MM.1S (cell line): ENCODE measurements at regions not wholly inside any gene's neighbourhood (a gene's known extent, or its start where the extent isn't known, plus 50 kb on each side); places are given as distances from the start of the nearest gene placed in this dataset.

Source experiments
- DNase-seq: peaks from one replicate; pipeline ENCODE4 v3.0.0-alpha.2; 2015
- H2AFZ ChIP-seq: fragments of 300-600 bp; sonication (generic); 2 replicates; pipeline ENCODE4 v1.6.0; 2016; ENCODE audit warnings: antibody characterized with exemption, low read length
- H3F3A ChIP-seq: fragments of 300-600 bp; sonication (generic); 2 replicates; pipeline ENCODE4 v1.6.1; 2016; ENCODE audit warnings: mild to moderate bottlenecking, antibody characterized with exemption, low read length, moderate library complexity, mixed read lengths; ENCODE audit not compliant: insufficient read depth
- H3K27ac ChIP-seq: fragments of 300-600 bp; sonication (generic); 2 replicates; pipeline ENCODE4 v1.5.1; 2016; ENCODE audit warnings: mild to moderate bottlenecking, low read length
- H3K27me3 ChIP-seq: fragments of 300-600 bp; sonication (generic); replicated peaks from 2 replicates; pipeline ENCODE4 v1.6.0; 2016; ENCODE audit warnings: low read length; ENCODE audit not compliant: insufficient read depth
- H3K36me3 ChIP-seq: fragments of 300-600 bp; sonication (generic); replicated peaks from 2 replicates; pipeline ENCODE4 v1.6.1; 2016; ENCODE audit warnings: mild to moderate bottlenecking, low read length, mixed read lengths; ENCODE audit not compliant: insufficient read depth
- H3K4me1 ChIP-seq: fragments of 300-600 bp; sonication (generic); 2 replicates; pipeline ENCODE4 v1.6.1; 2016; ENCODE audit warnings: low read length, mixed read lengths
- H3K4me2 ChIP-seq: fragments of 300-600 bp; sonication (generic); 2 replicates; pipeline ENCODE4 v1.6.0; 2016; ENCODE audit warnings: low read depth, low read length
- H3K4me3 ChIP-seq: fragments of 300-600 bp; sonication (generic); 2 replicates; pipeline ENCODE4 v1.5.1; 2016; ENCODE audit warnings: low read length, mixed read lengths
- H3K79me2 ChIP-seq: fragments of 300-600 bp; sonication (generic); 2 replicates; pipeline ENCODE4 v1.6.1; 2016; ENCODE audit warnings: mixed run types, low read length, mixed read lengths
- H3K9ac ChIP-seq: fragments of 300-600 bp; sonication (generic); 2 replicates; pipeline ENCODE4 v1.6.1; 2016; ENCODE audit warnings: low read length, mixed read lengths
- H3K9me2 ChIP-seq: fragments of 300-600 bp; sonication (generic); replicated peaks from 2 replicates; pipeline ENCODE4 v1.6.1; 2016; ENCODE audit warnings: mild to moderate bottlenecking, low read length, mixed read lengths; ENCODE audit not compliant: insufficient read depth
- H3K9me3 ChIP-seq: fragments of 300-600 bp; sonication (generic); replicated peaks from 2 replicates; pipeline ENCODE4 v1.6.1; 2016; ENCODE audit warnings: mild to moderate bottlenecking, low read length, mixed read lengths; ENCODE audit not compliant: insufficient read depth
- H4K20me1 ChIP-seq: fragments of 300-600 bp; sonication (generic); 2 replicates; pipeline ENCODE4 v1.6.1; 2016; ENCODE audit warnings: mild to moderate bottlenecking, low read length, moderate library complexity, mixed read lengths; ENCODE audit not compliant: insufficient read depth
- EZH2 ChIP-seq: fragments of 300-600 bp; sonication (generic); optimal IDR thresholded peaks from 2 replicates; pipeline ENCODE3; 2017; ENCODE audit warnings: low read depth, mild to moderate bottlenecking, antibody characterized with exemption, low read length, mixed read lengths
- EZH2phosphoT487 ChIP-seq: fragments of 300-600 bp; sonication (generic); IDR thresholded peaks from 2 replicates; pipeline ENCODE4 v1.6.1; 2018; ENCODE audit warnings: antibody characterized with exemption, low read length
- TF ChIP-seq, protein P1 (sequence below): fragments of 300-600 bp; sonication (generic); IDR thresholded peaks from 2 replicates; pipeline ENCODE4 v1.5.1; 2016; ENCODE audit warnings: antibody characterized with exemption, low read length, mixed read lengths

DNA sequence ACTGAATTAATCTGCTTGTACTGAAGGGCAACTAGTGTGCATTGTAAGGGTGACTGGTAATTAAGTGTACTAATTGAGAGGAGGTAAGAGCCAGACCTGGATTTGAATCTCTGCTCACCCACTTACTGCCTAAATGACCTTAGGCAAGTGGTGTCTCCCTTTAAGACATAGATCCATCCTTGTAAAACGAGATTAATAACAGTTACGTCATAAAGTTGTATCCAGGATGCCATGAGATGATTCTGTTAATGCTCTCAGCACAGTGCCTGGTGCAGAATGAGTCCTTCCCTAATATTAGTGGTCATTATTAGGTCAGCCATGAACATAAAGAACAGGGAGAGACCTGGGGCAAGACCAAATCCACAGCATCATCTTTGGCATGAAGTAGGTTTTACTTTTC is 470.1 kb downstream of the MAFB start:
- Histone ChIP-seq H3K36me3 (no peaks in the 10 kb centered on the region), H3K27ac (no peak overlapping the region), H3K79me2 (no peaks in the 10 kb centered on the region), H3K4me2 (no peak overlapping the region), H3K4me3 (no peak overlapping the region), H2AFZ (no peak overlapping the region), H3K9me3 (no peaks in the 10 kb centered on the region), H3K9ac (no peak overlapping the region), H4K20me1 (no peaks in the 10 kb centered on the region), H3K9me2 (no peaks in the 10 kb centered on the region), H3K4me1 (no peaks in the 10 kb centered on the region), H3K27me3 (no peaks in the 10 kb centered on the region), H3F3A (no peaks in the 10 kb centered on the region)
- TF ChIP-seq, protein P1, sequence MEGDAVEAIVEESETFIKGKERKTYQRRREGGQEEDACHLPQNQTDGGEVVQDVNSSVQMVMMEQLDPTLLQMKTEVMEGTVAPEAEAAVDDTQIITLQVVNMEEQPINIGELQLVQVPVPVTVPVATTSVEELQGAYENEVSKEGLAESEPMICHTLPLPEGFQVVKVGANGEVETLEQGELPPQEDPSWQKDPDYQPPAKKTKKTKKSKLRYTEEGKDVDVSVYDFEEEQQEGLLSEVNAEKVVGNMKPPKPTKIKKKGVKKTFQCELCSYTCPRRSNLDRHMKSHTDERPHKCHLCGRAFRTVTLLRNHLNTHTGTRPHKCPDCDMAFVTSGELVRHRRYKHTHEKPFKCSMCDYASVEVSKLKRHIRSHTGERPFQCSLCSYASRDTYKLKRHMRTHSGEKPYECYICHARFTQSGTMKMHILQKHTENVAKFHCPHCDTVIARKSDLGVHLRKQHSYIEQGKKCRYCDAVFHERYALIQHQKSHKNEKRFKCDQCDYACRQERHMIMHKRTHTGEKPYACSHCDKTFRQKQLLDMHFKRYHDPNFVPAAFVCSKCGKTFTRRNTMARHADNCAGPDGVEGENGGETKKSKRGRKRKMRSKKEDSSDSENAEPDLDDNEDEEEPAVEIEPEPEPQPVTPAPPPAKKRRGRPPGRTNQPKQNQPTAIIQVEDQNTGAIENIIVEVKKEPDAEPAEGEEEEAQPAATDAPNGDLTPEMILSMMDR: no peak
- TF ChIP-seq EZH2phosphoT487: no peak
- no peak for TF ChIP-seq EZH2
- DNase-seq: no peak

DNA sequence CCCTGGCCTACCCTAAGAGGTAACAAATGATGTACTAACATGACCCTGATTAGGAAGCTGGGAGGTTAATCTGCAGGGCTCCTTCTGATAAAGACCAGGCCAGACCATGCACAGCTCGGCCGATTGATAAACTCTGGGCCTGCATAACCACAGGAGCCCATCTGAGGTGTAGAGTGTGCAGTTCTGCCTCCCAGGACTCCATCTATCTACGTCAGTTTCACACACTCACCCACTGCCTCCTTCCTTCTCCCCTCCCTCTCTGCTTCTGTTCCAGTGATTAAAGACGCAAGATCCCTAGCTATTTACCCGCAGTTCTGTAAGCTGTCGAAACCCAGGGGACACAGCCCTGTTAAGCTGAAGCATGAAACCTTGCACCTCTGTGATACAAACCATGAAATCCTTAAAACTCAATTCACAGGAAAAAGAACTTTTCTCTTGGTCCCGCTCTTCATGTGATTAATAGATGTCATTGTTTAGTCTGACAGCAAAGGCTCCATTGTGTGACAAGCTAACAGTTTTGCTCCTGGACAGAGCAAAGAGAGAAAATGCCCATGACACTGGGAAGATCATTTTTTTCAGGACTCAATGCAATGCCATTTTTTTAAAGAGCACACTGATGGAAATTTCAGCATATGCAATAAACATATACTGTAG is 470.6 kb downstream of the MAFB start:
- no peak for DNase-seq
- Histone ChIP-seq H3K27me3 (no peaks in the 10 kb centered on the region), H3K36me3 (no peaks in the 10 kb centered on the region), H3K4me1 (no peaks in the 10 kb centered on the region), H3K27ac (no peak overlapping the region), H3K79me2 (no peaks in the 10 kb centered on the region), H3K9ac (no peak overlapping the region), H3F3A (no peaks in the 10 kb centered on the region), H3K4me3 (no peak overlapping the region), H3K9me3 (no peaks in the 10 kb centered on the region), H2AFZ (no peak overlapping the region), H3K4me2 (no peak overlapping the region), H3K9me2 (no peaks in the 10 kb centered on the region), H4K20me1 (no peaks in the 10 kb centered on the region)
- TF ChIP-seq, protein P1: no peak
- TF ChIP-seq EZH2: no peak

DNA sequence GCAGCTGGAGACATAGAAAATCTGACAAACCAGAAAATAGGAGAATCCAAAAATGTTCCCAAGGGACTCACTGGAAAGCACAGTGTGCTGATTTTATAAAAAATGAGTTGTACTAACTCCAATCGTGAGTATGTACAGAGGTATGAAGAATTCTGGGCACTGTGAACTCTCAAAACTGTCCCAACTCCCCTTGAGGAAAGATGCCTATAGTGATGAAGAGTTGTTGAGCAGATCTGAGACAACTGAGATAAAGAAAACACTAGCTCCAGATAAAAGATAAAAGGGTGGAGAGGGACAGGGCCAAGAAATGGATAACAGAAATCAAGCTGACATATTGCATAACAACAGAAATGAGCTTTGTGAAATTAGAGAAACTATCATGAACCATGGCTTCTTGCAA is 481.4 kb downstream of the MAFB start:
- Histone ChIP-seq H3K9me2 (no peaks in the 10 kb centered on the region), H3F3A (no peaks in the 10 kb centered on the region), H3K9me3 (no peaks in the 10 kb centered on the region; the same call in 1 of the 2 replicates), H2AFZ (no peak overlapping the region), H3K79me2 (no peaks in the 10 kb centered on the region), H3K9ac (no peak overlapping the region), H3K27me3 (no peaks in the 10 kb centered on the region), H3K4me1 (no peaks in the 10 kb centered on the region), H3K4me3 (no peak overlapping the region), H3K36me3 (no peaks in the 10 kb centered on the region), H3K27ac (no peak overlapping the region), H4K20me1 (no peaks in the 10 kb centered on the region), H3K4me2 (no peak overlapping the region)
- no peak for DNase-seq
- TF ChIP-seq EZH2 (no peak), EZH2phosphoT487 (no peak)
- TF ChIP-seq, protein P1: no peak
